Motor neuron (in vitro differentiated cells): ENCODE measurements at regions not wholly inside any gene's neighbourhood (a gene's known extent, or its start where the extent isn't known, plus 50 kb on each side); places are given as distances from the start of the nearest gene placed in this dataset.

Source experiments
- ATAC-seq, 8 experiments: fragments of 200-7000 bp; cut with Tn5 transposase; replicated peaks in 6 of 8; 2 replicates each; pipeline ENCODE4 v1.8.0; 2021; ENCODE audit warnings: mild to moderate bottlenecking in 8 of 8, moderate library complexity in 8 of 8
- H3K27ac ChIP-seq, 2 donors: fragments of 250-450 bp; sonication (Bioruptor Pico); 2 replicates each; pipeline ENCODE4 v1.9.0; 2021; ENCODE audit warnings: antibody characterized with exemption in 2 of 2, mild to moderate bottlenecking in 2 of 2, moderate library complexity in 1 of 2
- H3K4me1 ChIP-seq, 2 donors: fragments of 250-450 bp; sonication (Bioruptor Pico); replicated peaks in 1 of 2; 2 replicates each; pipeline ENCODE4 v1.6.1; 2021; ENCODE audit warnings: antibody characterized with exemption in 2 of 2, mild to moderate bottlenecking in 2 of 2, moderate library complexity in 1 of 2
- H3K4me3 ChIP-seq, 5 donors: fragments of 250-450 bp; sonication (Bioruptor Pico); 2 replicates each; pipeline ENCODE4 v1.9.0; 2021; ENCODE audit warnings: antibody characterized with exemption in 5 of 5, mild to moderate bottlenecking in 5 of 5, moderate library complexity in 4 of 5
- WGBS, 10 experiments: fragments of 450-650 bp; shearing (Covaris generic); methylation state at CpG; one replicate each; pipeline ENCODE4 v1.0.0; 2022; 5-methylcytosine and 5-hydroxymethylcytosine counted together
- in situ Hi-C, 9 experiments: fragments of 400-800 bp; cut with MboI; loops; one replicate each; pipeline ENCODE4 v1.15.0; 2021; ENCODE audit warnings: low sequenced_read_pairs in 9 of 9, low pct_unique_long_range_greater_than_20kb in 2 of 9; ENCODE audit not compliant: unreplicated experiment in 9 of 9

DNA sequence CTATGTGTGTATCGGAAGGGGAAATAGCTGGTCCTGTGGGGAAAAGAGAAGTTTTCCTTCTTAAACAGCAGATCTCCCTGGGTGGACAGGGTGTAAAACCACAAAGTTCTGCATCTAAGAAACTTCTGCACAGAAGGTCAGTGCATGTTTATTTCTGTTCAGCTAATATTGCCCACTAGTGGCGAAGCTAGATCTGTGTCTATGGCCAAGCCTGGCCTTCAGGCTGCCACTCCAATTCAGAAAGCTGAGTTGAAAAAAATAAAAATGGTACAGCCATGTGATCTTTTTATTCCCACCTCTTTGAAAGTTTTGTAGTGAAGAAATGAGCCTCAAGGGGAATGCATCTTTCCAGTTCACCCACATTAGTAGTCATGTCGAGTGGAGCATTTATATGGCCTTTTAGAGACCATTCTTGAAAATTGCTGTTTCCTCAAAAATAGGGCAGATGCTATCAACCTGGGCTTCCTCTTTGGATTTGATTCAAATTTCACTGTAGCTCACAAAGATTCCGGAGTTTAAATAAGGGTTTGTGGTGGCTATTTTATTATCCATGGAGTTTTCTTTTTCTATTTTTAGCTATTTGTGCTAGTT, 488.0 kb downstream of the PRELID2 start:
- 20 to 96% (median 65%) methylated on average over 1 to 3 of the region's 4 CpGs; no CpG with 5 or more reads in 1 of the 10 experiments for WGBS, 10 experiments
- peak; percentile 55 to 95 (median 68) for ATAC-seq
- peaks cover 0 to 9% of the 10 kb centered on the region in 2 donors for H3K4me1 ChIP-seq

GRCh38 chr5:145345511-145346287, 489.4 kb downstream of the PRELID2 start:
- peak in 2 of 8 experiments; percentile 9 to 37 for ATAC-seq
- in situ Hi-C loops = loop anchor here in 1 of 9 experiments (25.0 kb wide), 1 partner anchor 1133 kb away; no protein-coding TSS in a partner anchor
- 0 to 100% (median 82%) methylated on average over 1 to 3 of the region's 3 CpGs; no CpG with 5 or more reads in 2 of the 10 experiments for WGBS, 10 experiments
- H3K4me3 ChIP-seq = no peak overlapping the region
- peaks cover 0 to 9% of the 10 kb centered on the region in 2 donors for H3K4me1 ChIP-seq
- H3K27ac ChIP-seq = no peak overlapping the region

More for the DNA sequence above, 488.0 kb downstream of the PRELID2 start:
- H3K27ac ChIP-seq = no peak overlapping the region
- no peak overlapping the region for H3K4me3 ChIP-seq
- in situ Hi-C loops = loop anchor here in 1 of 9 experiments (25.0 kb wide), 1 partner anchor 1135 kb away; no protein-coding TSS in a partner anchor

DNA sequence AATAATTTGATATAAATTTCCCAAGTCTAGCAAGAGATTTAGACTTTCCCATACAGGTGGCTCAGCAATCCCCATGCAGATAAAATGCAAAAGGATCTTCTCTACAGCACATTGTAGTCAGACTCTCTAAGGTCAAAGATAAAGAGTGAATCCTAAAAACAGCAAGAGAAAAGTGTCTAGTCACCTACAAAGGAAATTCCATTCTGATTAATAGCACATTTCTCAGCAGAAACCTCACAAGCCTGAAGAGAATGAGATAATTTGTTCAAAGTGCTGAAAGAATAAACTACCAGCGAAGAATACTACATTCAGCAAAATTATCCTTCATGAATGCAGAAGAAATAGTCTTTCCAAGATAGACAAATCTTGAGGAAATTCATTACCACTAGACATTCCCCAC, 493.3 kb downstream of the PRELID2 start:
- in situ Hi-C loops = loop anchor here in 1 of 9 experiments (25.0 kb wide), 1 partner anchor 1130 kb away; no protein-coding TSS in a partner anchor
- Histone ChIP-seq H3K27ac (no peak overlapping the region), H3K4me3 (no peak overlapping the region), H3K4me1 (peaks cover 0 to 9% of the 10 kb centered on the region in 2 donors)
- no peak for ATAC-seq
- WGBS, 10 experiments = 80 to 100% (median 92%) methylated on average over 1 of the region's 1 CpG; no CpG with 5 or more reads in 3 of the 10 experiments

GRCh38 chr5:145340099-145340498, 495.0 kb downstream of the PRELID2 start:
- WGBS, 10 experiments = 0 to 100% (median 100%) methylated on average over 1 to 3 of the region's 3 CpGs; no CpG with 5 or more reads in 5 of the 10 experiments

DNA sequence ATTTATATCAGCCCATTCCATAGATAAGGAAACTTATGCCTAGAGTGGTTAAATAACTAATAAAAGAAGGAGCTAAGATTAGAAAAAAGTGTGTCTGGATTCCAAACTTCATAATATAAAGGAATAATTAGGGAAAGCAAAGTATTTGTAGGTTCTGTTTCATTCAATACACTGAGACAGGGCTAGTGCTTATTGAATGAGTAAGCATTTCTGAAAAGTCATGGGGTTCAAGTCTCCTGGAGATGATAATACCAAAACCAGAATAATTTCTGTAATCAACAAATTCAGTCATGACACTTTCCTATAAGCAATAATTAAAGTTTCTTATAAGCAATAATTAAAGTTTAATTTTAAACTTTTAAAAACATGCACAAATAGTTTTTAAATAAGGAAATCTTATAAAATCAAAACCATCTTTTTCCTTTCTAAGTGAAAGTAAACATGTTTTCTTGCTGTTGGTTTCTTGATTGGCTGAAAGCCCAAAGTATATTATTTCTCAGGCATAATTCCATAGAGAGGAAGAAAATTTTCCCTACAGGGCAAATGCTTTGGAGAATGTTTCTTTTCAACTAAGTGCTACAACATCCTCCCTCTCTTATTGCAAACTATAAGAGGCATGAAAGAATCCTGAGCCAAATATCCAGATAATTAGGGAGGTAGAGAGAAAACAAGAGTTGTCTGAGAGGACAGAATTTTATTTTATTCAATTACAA, 510.2 kb downstream of the PRELID2 start:
- Histone ChIP-seq H3K4me1 (no peaks in the 10 kb centered on the region), H3K27ac (no peak overlapping the region), H3K4me3 (no peak overlapping the region)
- peak in 1 of 8 experiments; percentile 33 for ATAC-seq
- in situ Hi-C loops = loop anchor here in 1 of 9 experiments (25.0 kb wide), 1 partner anchor 1113 kb away; no protein-coding TSS in a partner anchor

More at GRCh38 chr5:145340099-145340498, 495.0 kb downstream of the PRELID2 start:
- in situ Hi-C loops = loop anchor here in 1 of 9 experiments (25.0 kb wide), 1 partner anchor 1128 kb away; no protein-coding TSS in a partner anchor
- Histone ChIP-seq H3K4me1 (no peaks in the 10 kb centered on the region), H3K4me3 (no peak overlapping the region), H3K27ac (no peak overlapping the region)
- no peak for ATAC-seq

DNA sequence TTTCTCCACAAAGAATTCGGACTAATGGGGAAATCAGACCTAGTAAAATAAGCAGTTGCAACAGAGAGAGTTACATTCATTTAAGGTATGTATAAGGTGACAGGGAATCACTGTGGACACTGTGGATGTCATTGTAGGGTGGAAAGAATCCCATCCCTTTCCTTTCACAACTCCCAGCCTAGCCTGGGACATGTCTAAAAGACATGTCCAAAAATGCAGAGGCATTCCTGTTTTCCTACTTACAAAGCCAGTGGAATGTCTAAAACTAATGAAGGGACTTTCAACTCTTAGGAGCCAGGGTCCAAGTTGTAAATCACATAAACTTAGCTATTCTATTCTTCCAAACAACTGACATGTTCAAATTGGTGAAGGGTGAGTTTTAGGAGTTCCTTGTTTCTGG, 511.0 kb downstream of the PRELID2 start:
- Histone ChIP-seq H3K27ac (no peak overlapping the region), H3K4me3 (no peak overlapping the region), H3K4me1 (no peaks in the 10 kb centered on the region)
- ATAC-seq = peak in 1 of 8 experiments; percentile 48
- 43 to 100% (median 78%) methylated on average over 1 of the region's 1 CpG; no CpG with 5 or more reads in 2 of the 10 experiments for WGBS, 10 experiments
- in situ Hi-C loops = no loop called here

DNA sequence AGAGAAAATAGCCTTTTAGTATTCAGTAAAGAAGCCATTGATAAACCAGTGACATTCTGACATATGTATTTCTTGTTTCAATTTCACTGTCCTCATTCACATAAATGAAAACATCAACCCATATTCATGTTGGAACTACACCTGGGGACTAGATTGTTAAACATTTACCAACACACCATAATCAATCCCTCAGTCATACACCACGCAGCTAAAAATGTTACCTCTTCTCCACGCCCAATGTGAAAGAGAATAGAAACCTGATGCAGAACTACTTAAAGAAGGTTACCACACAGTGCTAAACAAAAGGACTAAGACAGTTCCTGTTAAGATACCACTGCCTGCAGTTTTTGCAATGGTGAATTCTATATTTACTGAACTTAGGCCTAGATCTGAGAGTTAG, 518.9 kb downstream of the PRELID2 start:
- ATAC-seq = no peak
- in situ Hi-C loops = no loop called here
- Histone ChIP-seq H3K4me3 (no peak overlapping the region), H3K4me1 (no peaks in the 10 kb centered on the region), H3K27ac (no peak overlapping the region)
- 69 to 100% (median 90%) methylated on average over 1 to 2 of the region's 2 CpGs; no CpG with 5 or more reads in 3 of the 10 experiments for WGBS, 10 experiments

DNA sequence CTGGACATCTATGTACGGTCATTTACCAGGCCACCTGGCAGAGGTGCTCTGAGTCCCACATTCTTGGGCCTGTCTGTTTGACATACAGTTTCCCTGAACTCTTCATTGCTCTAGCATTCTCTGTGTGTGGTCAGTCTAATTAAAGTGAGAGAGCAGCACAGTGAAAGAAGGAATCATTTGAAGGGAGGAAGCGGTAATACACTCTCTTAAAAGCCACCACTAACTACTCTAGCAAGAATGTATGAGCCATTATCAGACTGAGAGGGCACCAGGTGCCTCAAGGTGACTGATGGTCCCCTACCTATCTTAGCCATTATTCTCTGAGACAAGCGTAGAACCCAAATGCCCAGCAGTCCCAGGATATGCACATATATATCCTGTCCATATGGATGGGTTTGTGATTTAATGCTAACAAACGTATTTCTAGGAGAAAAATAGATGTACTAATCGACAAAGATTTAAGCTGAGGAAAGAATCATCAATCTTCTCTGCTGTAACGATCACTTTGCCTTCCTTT, 527.2 kb downstream of the PRELID2 start:
- 15 to 83% (median 55%) methylated on average over 2 to 6 of the region's 6 CpGs for WGBS, 10 experiments
- in situ Hi-C loops = no loop called here
- Histone ChIP-seq H3K4me3 (no peak overlapping the region), H3K27ac (no peak overlapping the region), H3K4me1 (peaks cover 0 to 16% of the 10 kb centered on the region in 2 donors)
- peak in 5 of 8 experiments; percentile 59 to 95 (median 87) for ATAC-seq

DNA sequence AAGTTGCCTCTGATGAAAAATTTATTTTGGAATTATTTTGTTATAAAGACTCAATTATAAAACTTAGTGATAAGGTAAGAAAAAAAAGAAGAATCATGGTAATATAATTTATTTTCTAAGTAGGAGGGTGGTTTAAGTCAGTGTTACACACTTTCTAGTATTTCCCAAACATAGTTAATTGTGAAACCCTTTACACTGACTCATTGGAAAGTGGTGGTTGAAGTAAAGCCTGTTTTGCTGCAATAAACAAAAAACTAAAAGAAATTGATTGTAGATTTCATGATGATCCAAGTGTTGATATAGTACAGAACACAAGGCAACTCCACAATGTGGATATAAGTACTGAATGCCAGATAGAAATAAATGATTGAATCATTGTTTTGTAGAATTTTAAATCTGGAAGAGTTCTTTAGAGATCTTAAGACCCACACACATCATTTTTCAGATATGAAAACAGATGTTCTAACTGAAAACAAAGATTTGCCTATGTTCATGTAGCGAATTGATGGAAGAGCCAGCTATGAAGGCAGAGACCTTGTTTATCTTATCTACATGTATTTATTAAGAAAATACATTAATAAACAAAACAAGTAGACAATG, 539.8 kb downstream of the PRELID2 start:
- in situ Hi-C loops = no loop called here
- no peak for ATAC-seq
- Histone ChIP-seq H3K4me3 (no peak overlapping the region), H3K27ac (no peak overlapping the region), H3K4me1 (peaks cover 0 to 7% of the 10 kb centered on the region in 2 donors)
- WGBS, 10 experiments = 7 to 100% (median 92%) methylated on average over 1 of the region's 1 CpG

- in situ Hi-C loops = no loop called here
- Histone ChIP-seq H3K4me3 (no peak overlapping the region), H3K27ac (no peak overlapping the region), H3K4me1 (peaks cover 0 to 7% of the 10 kb centered on the region in 2 donors)
- ATAC-seq = no peak
- WGBS, 10 experiments = 46 to 90% (median 75%) methylated on average over 1 to 2 of the region's 2 CpGs; no CpG with 5 or more reads in 3 of the 10 experiments
These were observed 540.8 kb downstream of the PRELID2 start for GRCh38 chr5:145294331-145294730.

DNA sequence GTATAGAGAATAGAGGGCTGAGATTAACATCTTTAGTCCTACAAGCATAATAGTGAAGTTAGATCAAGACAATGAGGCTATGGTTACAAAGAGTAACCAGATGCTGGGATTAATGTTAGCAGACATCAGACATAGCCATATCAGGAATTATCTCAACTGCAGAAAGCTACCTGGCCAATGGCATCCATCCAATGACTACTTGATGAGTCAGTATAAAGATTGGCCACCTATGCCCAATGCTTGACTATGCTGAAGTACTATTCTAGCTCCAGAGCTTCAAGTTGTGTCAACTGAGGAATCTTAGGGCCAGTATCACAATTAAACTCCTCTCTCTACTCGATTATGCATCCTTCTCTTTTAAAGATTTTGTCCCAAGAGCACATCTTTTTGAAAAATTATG, 541.4 kb downstream of the PRELID2 start:
- in situ Hi-C loops = no loop called here
- H3K4me3 ChIP-seq = no peak overlapping the region
- ATAC-seq = no peak
- H3K27ac ChIP-seq = no peak overlapping the region
- WGBS, 10 experiments = 0 to 100% (median 47%) methylated on average over 1 of the region's 1 CpG; no CpG with 5 or more reads in 2 of the 10 experiments
- H3K4me1 ChIP-seq = peaks cover 0 to 7% of the 10 kb centered on the region in 2 donors

- ATAC-seq = peak; percentile 27 to 66 (median 60)
These were observed 542.9 kb downstream of the PRELID2 start for GRCh38 chr5:145292278-145292677.

More at GRCh38 chr5:145292278-145292677, 542.9 kb downstream of the PRELID2 start:
- no peak overlapping the region for H3K27ac ChIP-seq
- 0 to 76% (median 48%) methylated on average over 2 to 3 of the region's 3 CpGs; no CpG with 5 or more reads in 3 of the 10 experiments for WGBS, 10 experiments
- no peak overlapping the region for H3K4me3 ChIP-seq
- peaks cover 0 to 7% of the 10 kb centered on the region in 2 donors for H3K4me1 ChIP-seq
- in situ Hi-C loops = no loop called here
